ENCODE measurements at regions not wholly inside any gene's neighbourhood (a gene's known extent, or its start where the extent isn't known, plus 50 kb on each side); places are given as distances from the start of the nearest gene placed in this dataset.

DNA sequence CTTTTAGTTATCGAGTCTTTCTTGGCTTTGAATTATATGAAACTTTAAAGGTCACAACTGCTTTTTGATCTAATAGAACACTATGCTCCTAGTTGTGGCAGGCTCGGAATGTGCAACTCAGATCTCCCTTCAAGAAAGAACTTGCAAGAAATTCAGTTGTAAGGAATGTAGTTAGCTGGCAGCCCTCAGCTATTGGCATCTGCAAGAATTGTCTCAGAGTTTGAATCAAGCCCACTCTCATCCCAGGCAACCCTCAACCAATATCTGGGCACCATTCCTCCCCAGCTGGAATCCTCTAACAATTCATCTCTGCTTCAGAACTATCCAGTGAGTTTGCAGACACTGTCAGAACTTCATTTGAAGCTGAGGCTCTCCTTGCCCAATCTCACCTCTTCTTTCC lies 447.2 kb downstream of the KIF2B start:
- no peak for DNase-seq (ENCODE audit: low spot score)
- no peaks in the 10 kb centered on the region for H3K36me3 ChIP-seq (ENCODE audit: control insufficient read depth in 4 of 4, insufficient read depth in 3 of 4, low read depth in 1 of 4, low read length in 3 of 4)
- no peak overlapping the region for H3K27ac ChIP-seq (ENCODE audit: low read depth in 1 of 2, low read length in 2 of 2)
- H3K4me3 ChIP-seq (ENCODE audit: low read depth in 1 of 3, low read length in 3 of 3): no peak overlapping the region
- TF ChIP-seq FOXA2 (IDR thresholded peaks at IDR 0.05) (no peak), YY1 (IDR thresholded peaks at IDR 0.05) (no peak), NR2F2 (IDR thresholded peaks at IDR 0.05) (no peak), TAF1 (conservative IDR thresholded peaks at IDR 0.05) (no peak), JUND (IDR thresholded peaks at IDR 0.05) (no peak), FOXA1 (IDR thresholded peaks at IDR 0.05) (no peak), HNF4G (IDR thresholded peaks at IDR 0.05) (no peak), RXRA (IDR thresholded peaks at IDR 0.05) (no peak), GABPA (IDR thresholded peaks at IDR 0.05 in 1 of 2, conservative IDR thresholded peaks at IDR 0.05 in 1 of 2) (no peak), HNF4A (conservative IDR thresholded peaks at IDR 0.05) (no peak), RAD21 (IDR thresholded peaks at IDR 0.05) (no peak), SP1 (IDR thresholded peaks at IDR 0.05) (no peak), EGR1 (IDR thresholded peaks at IDR 0.05; ENCODE audit: low read depth in 2 of 2) (no peak)
- TF ChIP-seq, protein P1, sequence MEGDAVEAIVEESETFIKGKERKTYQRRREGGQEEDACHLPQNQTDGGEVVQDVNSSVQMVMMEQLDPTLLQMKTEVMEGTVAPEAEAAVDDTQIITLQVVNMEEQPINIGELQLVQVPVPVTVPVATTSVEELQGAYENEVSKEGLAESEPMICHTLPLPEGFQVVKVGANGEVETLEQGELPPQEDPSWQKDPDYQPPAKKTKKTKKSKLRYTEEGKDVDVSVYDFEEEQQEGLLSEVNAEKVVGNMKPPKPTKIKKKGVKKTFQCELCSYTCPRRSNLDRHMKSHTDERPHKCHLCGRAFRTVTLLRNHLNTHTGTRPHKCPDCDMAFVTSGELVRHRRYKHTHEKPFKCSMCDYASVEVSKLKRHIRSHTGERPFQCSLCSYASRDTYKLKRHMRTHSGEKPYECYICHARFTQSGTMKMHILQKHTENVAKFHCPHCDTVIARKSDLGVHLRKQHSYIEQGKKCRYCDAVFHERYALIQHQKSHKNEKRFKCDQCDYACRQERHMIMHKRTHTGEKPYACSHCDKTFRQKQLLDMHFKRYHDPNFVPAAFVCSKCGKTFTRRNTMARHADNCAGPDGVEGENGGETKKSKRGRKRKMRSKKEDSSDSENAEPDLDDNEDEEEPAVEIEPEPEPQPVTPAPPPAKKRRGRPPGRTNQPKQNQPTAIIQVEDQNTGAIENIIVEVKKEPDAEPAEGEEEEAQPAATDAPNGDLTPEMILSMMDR (IDR thresholded peaks at IDR 0.05; ENCODE audit: low read depth, low read length, missing input control): no peak
- TF ChIP-seq, protein P2, sequence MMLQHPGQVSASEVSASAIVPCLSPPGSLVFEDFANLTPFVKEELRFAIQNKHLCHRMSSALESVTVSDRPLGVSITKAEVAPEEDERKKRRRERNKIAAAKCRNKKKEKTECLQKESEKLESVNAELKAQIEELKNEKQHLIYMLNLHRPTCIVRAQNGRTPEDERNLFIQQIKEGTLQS (IDR thresholded peaks at IDR 0.05): no peak
- TF ChIP-seq, protein P3, sequence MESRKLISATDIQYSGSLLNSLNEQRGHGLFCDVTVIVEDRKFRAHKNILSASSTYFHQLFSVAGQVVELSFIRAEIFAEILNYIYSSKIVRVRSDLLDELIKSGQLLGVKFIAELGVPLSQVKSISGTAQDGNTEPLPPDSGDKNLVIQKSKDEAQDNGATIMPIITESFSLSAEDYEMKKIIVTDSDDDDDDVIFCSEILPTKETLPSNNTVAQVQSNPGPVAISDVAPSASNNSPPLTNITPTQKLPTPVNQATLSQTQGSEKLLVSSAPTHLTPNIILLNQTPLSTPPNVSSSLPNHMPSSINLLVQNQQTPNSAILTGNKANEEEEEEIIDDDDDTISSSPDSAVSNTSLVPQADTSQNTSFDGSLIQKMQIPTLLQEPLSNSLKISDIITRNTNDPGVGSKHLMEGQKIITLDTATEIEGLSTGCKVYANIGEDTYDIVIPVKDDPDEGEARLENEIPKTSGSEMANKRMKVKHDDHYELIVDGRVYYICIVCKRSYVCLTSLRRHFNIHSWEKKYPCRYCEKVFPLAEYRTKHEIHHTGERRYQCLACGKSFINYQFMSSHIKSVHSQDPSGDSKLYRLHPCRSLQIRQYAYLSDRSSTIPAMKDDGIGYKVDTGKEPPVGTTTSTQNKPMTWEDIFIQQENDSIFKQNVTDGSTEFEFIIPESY (IDR thresholded peaks at IDR 0.05): no peak
- TF ChIP-seq, protein P4, sequence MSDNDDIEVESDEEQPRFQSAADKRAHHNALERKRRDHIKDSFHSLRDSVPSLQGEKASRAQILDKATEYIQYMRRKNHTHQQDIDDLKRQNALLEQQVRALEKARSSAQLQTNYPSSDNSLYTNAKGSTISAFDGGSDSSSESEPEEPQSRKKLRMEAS (IDR thresholded peaks at IDR 0.05): no peak
- TF ChIP-seq, protein P5, sequence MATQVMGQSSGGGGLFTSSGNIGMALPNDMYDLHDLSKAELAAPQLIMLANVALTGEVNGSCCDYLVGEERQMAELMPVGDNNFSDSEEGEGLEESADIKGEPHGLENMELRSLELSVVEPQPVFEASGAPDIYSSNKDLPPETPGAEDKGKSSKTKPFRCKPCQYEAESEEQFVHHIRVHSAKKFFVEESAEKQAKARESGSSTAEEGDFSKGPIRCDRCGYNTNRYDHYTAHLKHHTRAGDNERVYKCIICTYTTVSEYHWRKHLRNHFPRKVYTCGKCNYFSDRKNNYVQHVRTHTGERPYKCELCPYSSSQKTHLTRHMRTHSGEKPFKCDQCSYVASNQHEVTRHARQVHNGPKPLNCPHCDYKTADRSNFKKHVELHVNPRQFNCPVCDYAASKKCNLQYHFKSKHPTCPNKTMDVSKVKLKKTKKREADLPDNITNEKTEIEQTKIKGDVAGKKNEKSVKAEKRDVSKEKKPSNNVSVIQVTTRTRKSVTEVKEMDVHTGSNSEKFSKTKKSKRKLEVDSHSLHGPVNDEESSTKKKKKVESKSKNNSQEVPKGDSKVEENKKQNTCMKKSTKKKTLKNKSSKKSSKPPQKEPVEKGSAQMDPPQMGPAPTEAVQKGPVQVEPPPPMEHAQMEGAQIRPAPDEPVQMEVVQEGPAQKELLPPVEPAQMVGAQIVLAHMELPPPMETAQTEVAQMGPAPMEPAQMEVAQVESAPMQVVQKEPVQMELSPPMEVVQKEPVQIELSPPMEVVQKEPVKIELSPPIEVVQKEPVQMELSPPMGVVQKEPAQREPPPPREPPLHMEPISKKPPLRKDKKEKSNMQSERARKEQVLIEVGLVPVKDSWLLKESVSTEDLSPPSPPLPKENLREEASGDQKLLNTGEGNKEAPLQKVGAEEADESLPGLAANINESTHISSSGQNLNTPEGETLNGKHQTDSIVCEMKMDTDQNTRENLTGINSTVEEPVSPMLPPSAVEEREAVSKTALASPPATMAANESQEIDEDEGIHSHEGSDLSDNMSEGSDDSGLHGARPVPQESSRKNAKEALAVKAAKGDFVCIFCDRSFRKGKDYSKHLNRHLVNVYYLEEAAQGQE (IDR thresholded peaks at IDR 0.05): no peak
- H3K4me1 ChIP-seq (ENCODE audit: control insufficient read depth in 4 of 4, insufficient read depth in 4 of 4, low read length in 3 of 4): no peaks in the 10 kb centered on the region
- H3K9ac ChIP-seq (ENCODE audit: low read depth in 1 of 2, low read length in 2 of 2): no peak overlapping the region
- H3K27me3 ChIP-seq (ENCODE audit: control insufficient read depth in 4 of 4, insufficient read depth in 4 of 4, low read length in 3 of 4): peaks cover 0 to 2% (median 0%) of the 10 kb centered on the region in 4 donors
- H3K9me3 ChIP-seq (ENCODE audit: control insufficient read depth in 4 of 4, low read length in 3 of 4): no peaks in the 10 kb centered on the region
- 64% methylated on average over 2 of the region's 2 CpGs for WGBS

All from liver (tissue), 8 donors.